MM.1S (cell line): ENCODE measurements at regions not wholly inside any gene's neighbourhood (a gene's known extent, or its start where the extent isn't known, plus 50 kb on each side); places are given as distances from the start of the nearest gene placed in this dataset.

Experiments
- EZH2 ChIP-seq: fragments of 300-600 bp; sonication (generic); optimal IDR thresholded peaks from 2 replicates; pipeline ENCODE3; 2017; ENCODE audit warnings: low read depth, mild to moderate bottlenecking, antibody characterized with exemption, low read length, mixed read lengths
- EZH2phosphoT487 ChIP-seq: fragments of 300-600 bp; sonication (generic); IDR thresholded peaks from 2 replicates; pipeline ENCODE4 v1.6.1; 2018; ENCODE audit warnings: antibody characterized with exemption, low read length
- TF ChIP-seq, protein P1 (sequence below): fragments of 300-600 bp; sonication (generic); IDR thresholded peaks from 2 replicates; pipeline ENCODE4 v1.5.1; 2016; ENCODE audit warnings: antibody characterized with exemption, low read length, mixed read lengths

DNA sequence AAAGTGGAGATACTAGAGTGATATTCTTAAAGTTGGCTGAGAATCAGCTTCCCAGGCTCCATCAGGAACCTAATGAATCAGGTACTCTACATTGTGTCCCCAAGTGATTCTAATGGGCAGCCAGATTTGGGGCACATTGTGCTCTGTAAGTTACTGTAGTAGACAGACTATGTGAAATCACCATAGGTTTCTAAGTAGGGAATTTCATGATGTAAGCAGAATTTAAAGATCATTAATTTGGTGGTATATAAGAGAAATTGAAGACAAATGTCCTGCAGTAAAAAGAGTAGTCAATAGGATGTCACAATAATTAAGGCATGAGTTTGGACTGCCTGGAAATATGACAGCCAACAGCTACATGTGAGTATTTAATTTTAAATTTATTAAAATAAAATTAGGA lies 602.4 kb upstream of the ACVR2A start:
- no peak for TF ChIP-seq EZH2
- TF ChIP-seq, protein P1, sequence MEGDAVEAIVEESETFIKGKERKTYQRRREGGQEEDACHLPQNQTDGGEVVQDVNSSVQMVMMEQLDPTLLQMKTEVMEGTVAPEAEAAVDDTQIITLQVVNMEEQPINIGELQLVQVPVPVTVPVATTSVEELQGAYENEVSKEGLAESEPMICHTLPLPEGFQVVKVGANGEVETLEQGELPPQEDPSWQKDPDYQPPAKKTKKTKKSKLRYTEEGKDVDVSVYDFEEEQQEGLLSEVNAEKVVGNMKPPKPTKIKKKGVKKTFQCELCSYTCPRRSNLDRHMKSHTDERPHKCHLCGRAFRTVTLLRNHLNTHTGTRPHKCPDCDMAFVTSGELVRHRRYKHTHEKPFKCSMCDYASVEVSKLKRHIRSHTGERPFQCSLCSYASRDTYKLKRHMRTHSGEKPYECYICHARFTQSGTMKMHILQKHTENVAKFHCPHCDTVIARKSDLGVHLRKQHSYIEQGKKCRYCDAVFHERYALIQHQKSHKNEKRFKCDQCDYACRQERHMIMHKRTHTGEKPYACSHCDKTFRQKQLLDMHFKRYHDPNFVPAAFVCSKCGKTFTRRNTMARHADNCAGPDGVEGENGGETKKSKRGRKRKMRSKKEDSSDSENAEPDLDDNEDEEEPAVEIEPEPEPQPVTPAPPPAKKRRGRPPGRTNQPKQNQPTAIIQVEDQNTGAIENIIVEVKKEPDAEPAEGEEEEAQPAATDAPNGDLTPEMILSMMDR, result no peak
- no peak for TF ChIP-seq EZH2phosphoT487
